ENCODE measurements at regions not wholly inside any gene's neighbourhood (a gene's known extent, or its start where the extent isn't known, plus 50 kb on each side); places are given as distances from the start of the nearest gene placed in this dataset.

DNA sequence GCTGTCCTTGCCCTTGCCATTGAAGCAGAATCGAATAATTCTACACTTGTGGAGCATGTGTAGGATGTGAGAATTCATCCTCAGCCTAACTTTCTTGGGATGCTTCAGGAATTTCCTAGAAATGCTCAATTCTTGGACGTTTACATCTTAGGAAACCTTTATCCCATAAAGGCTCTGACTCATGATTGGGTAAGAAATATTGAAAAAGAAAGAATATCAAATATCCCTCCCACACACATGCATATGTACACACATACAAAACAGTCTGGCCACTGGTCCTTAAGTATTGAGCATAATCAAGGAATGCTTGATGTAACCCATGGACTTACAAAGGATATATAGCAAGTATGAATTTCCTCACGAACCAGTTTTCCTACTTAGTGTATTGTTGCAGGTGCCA lies 83.9 kb upstream of the IPO9 start:
- TF ChIP-seq, protein P1, sequence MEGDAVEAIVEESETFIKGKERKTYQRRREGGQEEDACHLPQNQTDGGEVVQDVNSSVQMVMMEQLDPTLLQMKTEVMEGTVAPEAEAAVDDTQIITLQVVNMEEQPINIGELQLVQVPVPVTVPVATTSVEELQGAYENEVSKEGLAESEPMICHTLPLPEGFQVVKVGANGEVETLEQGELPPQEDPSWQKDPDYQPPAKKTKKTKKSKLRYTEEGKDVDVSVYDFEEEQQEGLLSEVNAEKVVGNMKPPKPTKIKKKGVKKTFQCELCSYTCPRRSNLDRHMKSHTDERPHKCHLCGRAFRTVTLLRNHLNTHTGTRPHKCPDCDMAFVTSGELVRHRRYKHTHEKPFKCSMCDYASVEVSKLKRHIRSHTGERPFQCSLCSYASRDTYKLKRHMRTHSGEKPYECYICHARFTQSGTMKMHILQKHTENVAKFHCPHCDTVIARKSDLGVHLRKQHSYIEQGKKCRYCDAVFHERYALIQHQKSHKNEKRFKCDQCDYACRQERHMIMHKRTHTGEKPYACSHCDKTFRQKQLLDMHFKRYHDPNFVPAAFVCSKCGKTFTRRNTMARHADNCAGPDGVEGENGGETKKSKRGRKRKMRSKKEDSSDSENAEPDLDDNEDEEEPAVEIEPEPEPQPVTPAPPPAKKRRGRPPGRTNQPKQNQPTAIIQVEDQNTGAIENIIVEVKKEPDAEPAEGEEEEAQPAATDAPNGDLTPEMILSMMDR (IDR thresholded peaks at IDR 0.05), result no peak
- no peak for TF ChIP-seq POLR2A (IDR thresholded peaks at IDR 0.05)
